Tibial artery (tissue), 4 donors: ENCODE measurements at regions not wholly inside any gene's neighbourhood (a gene's known extent, or its start where the extent isn't known, plus 50 kb on each side); places are given as distances from the start of the nearest gene placed in this dataset.

Source experiments
- DNase-seq, 2 donors: peaks; one replicate each; pipeline ENCODE4 v3.0.0-alpha.2; 2019
- H3K27ac ChIP-seq, 2 donors: fragments of 200-600 bp; sonication (generic) in 1 of 2; 1 replicate in 1 of 2; 2 replicates in 1 of 2; pipeline ENCODE4 v1.5.1; 2018 to 2019; ENCODE audit warnings: mild to moderate bottlenecking in 1 of 2
- H3K27me3 ChIP-seq, 2 donors: fragments of 200-600 bp; sonication (generic) in 1 of 2; one replicate each; pipeline versions ENCODE4 v1.5.1 to v1.6.0; 2016 to 2019
- H3K36me3 ChIP-seq, 3 donors: fragments of 200-600 bp; sonication (generic) in 2 of 3; one replicate each; pipeline ENCODE4 v1.5.1; 2016 to 2019; ENCODE audit warnings: mild to moderate bottlenecking in 2 of 3
- H3K4me1 ChIP-seq, 4 donors: fragments of 200-600 bp; sonication (generic) in 2 of 4; 1 replicate in 3 of 4; 2 replicates in 1 of 4; pipeline ENCODE4 v1.5.1; 2016 to 2019
- H3K4me3 ChIP-seq, 2 donors: fragments of 200-600 bp; sonication (generic) in 1 of 2; 1 replicate in 1 of 2; 2 replicates in 1 of 2; pipeline ENCODE4 v1.5.1; 2018 to 2019; ENCODE audit warnings: mild to moderate bottlenecking in 2 of 2
- H3K9me3 ChIP-seq, 3 donors: fragments of 200-600 bp; sonication (generic) in 1 of 3; one replicate each; pipeline ENCODE4 v1.5.1; 2016 to 2019
- intact Hi-C: fragments of 100-400 bp; cut with DNase I; formaldehyde crosslinking; loops from one replicate; pipeline ENCODE4 v1.15.0; 2023; ENCODE audit warnings: low total_unique reads
- TF ChIP-seq, protein P1 (sequence below), 2 experiments: fragments of 200-600 bp in 1 of 2; fragments of 450-650 bp in 1 of 2; IDR thresholded peaks; one replicate each; pipeline ENCODE4 v1.5.1; 2017 to 2019; ENCODE audit warnings: antibody characterized with exemption in 2 of 2, mild to moderate bottlenecking in 1 of 2, moderate library complexity in 1 of 2

DNA sequence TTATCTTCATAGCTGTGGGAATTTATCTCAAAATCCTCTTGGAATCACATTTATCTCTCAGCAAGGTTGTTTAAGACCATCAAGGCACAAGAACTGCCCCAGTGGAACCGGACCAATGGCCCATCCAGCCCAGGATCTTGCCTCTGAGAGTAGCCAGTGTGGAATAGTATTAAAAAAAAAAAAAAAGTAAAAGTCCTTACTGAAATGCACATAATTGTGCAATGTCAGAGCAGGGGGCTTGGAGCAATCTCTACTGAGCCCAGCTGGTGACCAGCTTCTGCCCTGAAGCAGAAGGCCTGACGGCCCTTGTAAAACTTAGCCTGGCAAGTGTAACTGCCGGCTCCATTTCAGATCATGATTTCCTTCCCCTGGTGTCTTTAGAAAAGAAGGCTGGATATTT, 355.6 kb upstream of the PIK3C3 start:
- intact Hi-C loops = no loop called here
- H3K27ac ChIP-seq = no peak overlapping the region
- DNase-seq = no peak
- H3K27me3 ChIP-seq = no peaks in the 10 kb centered on the region
- H3K4me3 ChIP-seq = no peak overlapping the region
- H3K9me3 ChIP-seq = no peaks in the 10 kb centered on the region
- TF ChIP-seq, protein P1, sequence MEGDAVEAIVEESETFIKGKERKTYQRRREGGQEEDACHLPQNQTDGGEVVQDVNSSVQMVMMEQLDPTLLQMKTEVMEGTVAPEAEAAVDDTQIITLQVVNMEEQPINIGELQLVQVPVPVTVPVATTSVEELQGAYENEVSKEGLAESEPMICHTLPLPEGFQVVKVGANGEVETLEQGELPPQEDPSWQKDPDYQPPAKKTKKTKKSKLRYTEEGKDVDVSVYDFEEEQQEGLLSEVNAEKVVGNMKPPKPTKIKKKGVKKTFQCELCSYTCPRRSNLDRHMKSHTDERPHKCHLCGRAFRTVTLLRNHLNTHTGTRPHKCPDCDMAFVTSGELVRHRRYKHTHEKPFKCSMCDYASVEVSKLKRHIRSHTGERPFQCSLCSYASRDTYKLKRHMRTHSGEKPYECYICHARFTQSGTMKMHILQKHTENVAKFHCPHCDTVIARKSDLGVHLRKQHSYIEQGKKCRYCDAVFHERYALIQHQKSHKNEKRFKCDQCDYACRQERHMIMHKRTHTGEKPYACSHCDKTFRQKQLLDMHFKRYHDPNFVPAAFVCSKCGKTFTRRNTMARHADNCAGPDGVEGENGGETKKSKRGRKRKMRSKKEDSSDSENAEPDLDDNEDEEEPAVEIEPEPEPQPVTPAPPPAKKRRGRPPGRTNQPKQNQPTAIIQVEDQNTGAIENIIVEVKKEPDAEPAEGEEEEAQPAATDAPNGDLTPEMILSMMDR (IDR thresholded peaks at IDR 0.05) = no peak
- peaks cover 0 to 5% (median 0%) of the 10 kb centered on the region in 4 donors for H3K4me1 ChIP-seq
- no peaks in the 10 kb centered on the region for H3K36me3 ChIP-seq

DNA sequence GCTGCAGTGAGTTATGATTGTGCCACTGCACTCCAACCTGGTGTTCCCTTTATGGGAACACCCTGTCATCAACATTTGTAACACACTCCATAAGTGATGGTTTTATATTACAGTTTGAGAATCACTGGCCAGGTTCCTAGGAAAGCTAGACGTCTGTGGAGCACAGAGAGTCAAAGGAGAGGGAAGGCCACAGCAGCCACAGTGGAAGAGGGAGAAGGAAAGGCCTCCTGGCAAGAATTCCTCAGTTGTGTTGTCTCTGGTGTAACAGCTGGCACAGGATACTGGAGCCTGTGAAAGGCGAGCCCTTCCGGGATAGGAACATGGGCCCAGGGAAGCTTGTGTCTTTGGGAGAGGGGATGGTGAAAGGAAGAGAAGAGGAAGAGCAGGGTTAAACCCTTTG, 360.5 kb upstream of the PIK3C3 start:
- no peak for DNase-seq
- intact Hi-C loops = no loop called here
- TF ChIP-seq, protein P1 (IDR thresholded peaks at IDR 0.05) = no peak

DNA sequence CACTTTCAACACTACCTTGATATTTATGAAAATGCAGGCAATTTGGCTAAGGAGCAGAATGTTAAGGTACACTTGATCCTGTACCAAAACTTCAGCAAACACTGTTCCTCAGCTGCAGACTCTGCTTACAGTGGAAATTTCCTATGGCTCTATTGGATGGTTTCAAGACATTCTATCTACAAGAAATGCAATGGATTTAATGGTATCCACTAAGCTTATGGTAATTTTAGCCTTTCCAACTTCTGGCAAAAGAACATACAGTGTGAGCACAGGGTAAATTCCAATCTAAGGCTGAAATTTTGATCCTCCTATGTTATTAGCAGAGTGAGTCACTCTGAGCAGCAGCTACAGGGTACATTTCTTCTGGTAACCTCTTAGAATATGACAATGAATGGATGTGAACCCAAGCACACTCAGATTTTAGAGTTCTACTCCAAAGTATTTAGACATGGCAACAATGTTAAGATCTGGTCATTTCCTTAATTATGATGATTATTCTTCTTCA, 361.8 kb upstream of the PIK3C3 start:
- no peak for DNase-seq
- Histone ChIP-seq H3K27me3 (no peaks in the 10 kb centered on the region), H3K4me1 (peaks cover 0 to 19% (median 0%) of the 10 kb centered on the region in 4 donors), H3K9me3 (no peaks in the 10 kb centered on the region), H3K36me3 (no peaks in the 10 kb centered on the region), H3K4me3 (no peak overlapping the region), H3K27ac (no peak overlapping the region)
- intact Hi-C loops = no loop called here
- TF ChIP-seq, protein P1 (IDR thresholded peaks at IDR 0.05) = no peak

More for the DNA sequence above, 360.5 kb upstream of the PIK3C3 start:
- Histone ChIP-seq H3K27me3 (no peaks in the 10 kb centered on the region), H3K9me3 (no peaks in the 10 kb centered on the region), H3K4me1 (peaks cover 0 to 19% (median 0%) of the 10 kb centered on the region in 4 donors), H3K4me3 (no peak overlapping the region), H3K36me3 (no peaks in the 10 kb centered on the region), H3K27ac (no peak overlapping the region)

DNA sequence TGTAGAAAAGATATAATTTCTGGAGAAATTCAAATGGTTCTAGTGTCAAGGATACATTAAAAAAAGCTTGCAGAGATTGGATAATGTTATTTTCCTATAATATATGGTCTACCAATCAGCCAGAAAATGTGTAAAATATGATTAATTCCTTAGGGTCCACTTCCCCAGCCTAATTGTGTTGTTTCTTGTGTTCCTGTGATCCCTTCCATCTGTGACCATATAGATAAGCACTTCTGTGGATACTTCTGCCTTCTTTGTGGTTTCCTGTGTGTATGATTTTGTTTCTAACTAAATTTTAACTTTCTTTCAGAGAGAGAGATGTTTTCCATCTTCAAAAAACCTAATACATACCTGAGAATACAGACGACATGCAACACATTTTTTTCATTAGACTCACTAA, 367.1 kb upstream of the PIK3C3 start:
- H3K4me3 ChIP-seq = no peak overlapping the region
- DNase-seq = no peak
- H3K9me3 ChIP-seq = no peaks in the 10 kb centered on the region
- H3K27ac ChIP-seq = no peak overlapping the region
- peaks cover 0 to under 1% (median 0%) of the 10 kb centered on the region in 4 donors for H3K4me1 ChIP-seq
- intact Hi-C loops = no loop called here
- TF ChIP-seq, protein P1 (IDR thresholded peaks at IDR 0.05) = no peak
- no peaks in the 10 kb centered on the region for H3K36me3 ChIP-seq
- H3K27me3 ChIP-seq = no peaks in the 10 kb centered on the region

DNA sequence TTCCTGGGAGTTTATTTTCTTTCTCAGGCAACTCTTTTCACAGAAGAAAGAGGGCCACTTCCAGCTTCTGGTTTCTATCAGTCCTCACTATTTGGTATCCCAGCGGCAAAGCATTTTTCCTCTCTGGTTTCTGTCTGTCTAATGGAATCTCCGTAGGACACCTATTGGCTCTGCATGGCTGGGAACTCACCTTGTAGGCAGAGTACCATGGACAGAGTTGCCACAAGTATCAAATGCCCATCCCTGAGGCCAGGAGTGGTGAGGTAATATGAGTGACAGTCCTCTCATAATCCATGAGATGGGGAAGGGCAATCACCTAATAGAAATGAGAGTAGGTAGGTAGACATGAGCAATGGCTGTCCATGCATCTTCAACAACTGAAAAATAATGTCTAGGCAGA, 369.5 kb upstream of the PIK3C3 start:
- H3K27me3 ChIP-seq = no peaks in the 10 kb centered on the region
- TF ChIP-seq, protein P1 (IDR thresholded peaks at IDR 0.05) = no peak
- DNase-seq = no peak
- intact Hi-C loops = no loop called here
- H3K9me3 ChIP-seq = no peaks in the 10 kb centered on the region
- no peak overlapping the region for H3K4me3 ChIP-seq
- no peak overlapping the region for H3K27ac ChIP-seq
- no peaks in the 10 kb centered on the region for H3K4me1 ChIP-seq
- H3K36me3 ChIP-seq = no peaks in the 10 kb centered on the region

DNA sequence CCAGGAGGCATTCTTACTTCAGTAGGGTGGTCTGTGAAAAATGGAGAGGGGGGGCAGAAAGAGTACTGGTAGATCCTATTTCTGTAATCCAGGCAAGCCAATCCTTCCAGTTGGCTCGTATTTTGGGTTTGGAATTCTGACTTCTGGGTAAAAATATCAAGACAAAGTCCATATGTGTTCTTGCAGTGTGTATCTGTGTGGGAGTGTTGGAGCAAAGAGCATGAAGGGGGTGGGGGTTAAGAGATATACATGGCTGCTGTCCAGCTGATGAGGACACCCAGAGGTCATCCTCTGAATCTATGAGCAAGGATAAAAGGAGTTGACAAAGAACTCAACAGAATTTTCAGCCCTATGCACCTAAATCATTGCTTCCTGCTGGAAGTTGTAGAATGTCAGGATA, 375.8 kb upstream of the PIK3C3 start:
- intact Hi-C loops = no loop called here
- Histone ChIP-seq H3K9me3 (no peaks in the 10 kb centered on the region), H3K27ac (no peak overlapping the region), H3K4me1 (no peaks in the 10 kb centered on the region), H3K4me3 (no peak overlapping the region), H3K27me3 (no peaks in the 10 kb centered on the region), H3K36me3 (no peaks in the 10 kb centered on the region)
- no peak for DNase-seq
- TF ChIP-seq, protein P1 (IDR thresholded peaks at IDR 0.05) = no peak
